Stimulated activated CD4-positive, alpha-beta T cell treated with anti-CD3 and anti-CD28 coated beads, Interleukin-2, amount 100 ng/mL, for 24 hours (primary cell): ENCODE measurements at regions not wholly inside any gene's neighbourhood (a gene's known extent, or its start where the extent isn't known, plus 50 kb on each side); places are given as distances from the start of the nearest gene placed in this dataset.

Experiments
- DNase-seq, 2 donors: peaks; one replicate each; pipeline ENCODE4 v3.0.0-alpha.2; 2020

DNA sequence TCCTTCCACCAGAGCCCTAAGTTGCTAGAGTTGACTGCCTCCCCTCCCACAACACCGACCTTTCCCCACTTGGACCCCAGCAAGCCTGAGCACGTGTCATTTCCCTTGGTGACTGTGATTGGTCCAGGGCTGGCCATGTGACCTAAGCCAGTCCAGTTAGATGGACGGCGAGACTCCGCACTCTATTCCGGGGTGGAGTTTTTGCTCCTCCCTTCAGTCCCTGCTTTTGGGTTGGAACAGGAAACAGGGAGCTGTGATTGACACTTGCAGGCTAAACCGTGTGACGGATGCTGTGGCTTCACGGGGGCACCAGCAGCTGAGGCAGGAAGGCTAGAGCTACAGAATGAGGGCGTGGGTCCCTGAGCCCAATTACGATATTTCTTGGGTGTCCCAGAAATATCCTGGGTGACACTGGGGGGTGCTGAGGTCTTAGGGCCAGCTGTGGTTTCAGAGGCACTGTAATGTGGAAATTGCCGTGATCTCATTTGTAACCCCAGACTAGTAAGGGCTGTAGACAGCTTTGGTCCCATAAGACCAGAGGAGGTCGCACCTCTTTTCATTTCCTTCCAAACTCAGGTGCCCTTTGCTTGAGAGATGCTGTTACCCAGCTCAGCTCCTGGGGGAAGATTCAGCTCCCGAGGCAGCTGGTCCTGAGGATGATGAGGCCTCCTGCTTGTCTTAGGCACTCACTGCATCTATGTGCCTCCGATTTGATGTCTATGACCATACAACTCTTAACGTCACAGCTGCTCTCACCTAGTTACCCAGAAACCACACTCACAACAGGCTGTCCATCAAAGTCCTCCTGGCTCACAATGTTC, 102.7 kb upstream of the NPTX2 start:
- no peak for DNase-seq

DNA sequence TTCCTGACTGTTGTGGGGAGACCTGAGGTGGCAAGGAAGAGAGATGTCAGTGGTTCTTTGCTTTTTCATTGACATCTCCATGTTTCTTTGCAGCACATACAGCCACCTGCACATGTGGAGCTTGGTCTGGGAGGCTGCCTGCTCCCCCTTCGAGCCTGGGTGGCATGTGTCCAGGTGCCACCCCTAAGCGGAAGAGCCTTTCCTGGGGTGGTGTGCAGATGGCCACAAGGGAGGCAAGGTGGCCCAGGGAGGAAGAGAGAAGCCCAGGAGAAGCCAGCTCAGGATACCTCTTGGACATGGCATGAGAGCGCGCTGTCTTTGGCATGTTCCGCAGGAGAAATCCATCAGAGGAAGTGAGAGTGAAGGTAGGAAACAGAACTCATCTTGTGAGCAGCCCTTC, 105.9 kb upstream of the NPTX2 start:
- no peak for DNase-seq

DNA sequence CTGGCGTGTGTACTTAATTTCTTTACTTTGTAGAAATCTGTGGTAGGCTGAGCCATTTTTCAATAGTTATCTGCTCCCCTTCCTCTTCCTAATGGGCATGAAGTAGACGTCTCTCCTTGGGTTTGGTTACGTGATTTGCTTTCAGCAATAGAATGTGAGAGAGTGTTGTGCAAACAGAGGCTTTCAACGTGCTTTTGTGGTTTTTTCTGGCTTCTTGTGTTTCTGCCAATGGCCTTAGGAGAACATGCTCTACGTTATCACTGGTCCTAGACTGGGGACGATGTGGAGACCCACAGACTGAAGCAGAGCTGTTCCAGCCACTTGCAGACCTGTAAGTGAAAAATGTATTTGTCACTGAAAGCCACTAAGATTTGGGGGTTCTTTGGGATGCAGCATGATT, 107.2 kb upstream of the NPTX2 start:
- no peak for DNase-seq

DNA sequence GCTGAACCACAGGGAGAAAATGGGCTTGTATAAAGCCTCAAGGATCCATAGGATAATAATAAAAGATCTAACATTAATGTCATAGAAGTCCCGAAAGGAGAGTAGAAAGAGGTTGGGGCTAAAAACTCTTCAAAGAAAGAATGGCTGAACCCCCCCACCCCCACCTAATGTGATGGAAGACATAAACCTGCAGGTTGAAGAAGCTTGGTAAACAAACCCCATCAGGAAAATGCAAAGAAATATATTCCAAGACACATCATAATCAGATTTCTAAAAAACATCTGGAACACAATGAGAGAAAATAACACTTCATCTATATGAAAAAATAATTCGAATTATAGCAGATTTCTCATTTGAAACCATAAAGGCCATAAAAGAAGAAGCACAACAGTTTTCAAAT, 105.6 kb upstream of the BAIAP2L1 start:
- DNase-seq: no peak

DNA sequence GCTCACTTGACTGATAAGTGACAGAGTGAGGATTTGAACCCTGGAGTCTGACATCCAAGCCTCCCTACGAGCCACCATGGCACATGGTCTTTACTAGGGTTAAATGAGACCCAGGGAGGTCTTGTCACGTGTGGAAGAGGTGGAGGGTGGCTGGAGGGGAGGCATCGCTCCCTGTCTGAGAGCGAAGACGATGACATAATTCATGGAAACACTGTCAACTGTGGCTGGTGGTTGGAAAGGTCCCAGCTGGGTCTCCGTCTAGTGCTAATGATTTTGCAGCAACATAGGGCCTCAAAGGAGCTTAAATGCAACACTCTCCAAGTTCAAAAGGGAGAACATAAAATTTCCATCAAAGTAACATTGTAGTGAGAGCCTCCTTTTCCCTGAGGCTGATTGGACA, 99.9 kb upstream of the BAIAP2L1 start:
- no peak for DNase-seq

- no peak for DNase-seq
These were observed 95.7 kb upstream of the BAIAP2L1 start for GRCh38 chr7:98496618-98497017.

- DNase-seq: no peak
These were observed 94.5 kb upstream of the BAIAP2L1 start for GRCh38 chr7:98495200-98495955.

DNA sequence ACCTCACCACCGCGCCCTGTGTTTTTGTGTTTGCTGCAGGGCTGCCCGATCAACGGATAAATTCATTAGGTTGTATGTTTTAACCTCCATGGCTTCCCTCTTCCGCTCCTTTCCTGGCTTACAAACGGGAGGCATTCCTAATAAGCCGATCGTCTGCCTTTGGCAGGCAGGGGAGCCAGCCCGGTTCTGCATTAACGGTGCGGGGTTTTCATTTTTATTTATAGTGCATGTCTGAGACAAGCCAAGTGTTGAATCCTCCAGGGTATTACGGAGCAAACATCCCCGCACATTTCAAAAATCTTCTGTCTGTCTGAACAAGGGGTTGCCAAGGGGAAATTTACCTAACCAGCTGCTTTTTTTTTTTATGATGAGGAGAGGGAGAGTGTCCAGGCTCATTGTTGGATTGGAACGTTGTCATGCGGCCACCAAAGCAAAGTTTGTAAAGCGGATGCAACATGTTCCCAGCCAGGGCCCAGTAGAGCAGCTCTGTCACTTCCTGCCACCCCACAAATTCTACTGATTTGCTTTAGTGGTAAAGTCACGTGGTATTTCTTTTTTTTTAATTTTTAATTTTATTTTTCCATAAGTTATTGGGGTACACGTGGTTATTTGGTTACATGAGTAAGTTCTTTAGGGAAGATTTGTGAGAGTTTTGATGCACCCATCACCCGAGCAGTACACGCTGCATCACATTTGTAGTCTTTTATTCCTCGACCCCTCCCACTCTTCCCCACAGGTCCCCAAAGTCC, 92.3 kb upstream of the BAIAP2L1 start:
- DNase-seq: no peak

DNA sequence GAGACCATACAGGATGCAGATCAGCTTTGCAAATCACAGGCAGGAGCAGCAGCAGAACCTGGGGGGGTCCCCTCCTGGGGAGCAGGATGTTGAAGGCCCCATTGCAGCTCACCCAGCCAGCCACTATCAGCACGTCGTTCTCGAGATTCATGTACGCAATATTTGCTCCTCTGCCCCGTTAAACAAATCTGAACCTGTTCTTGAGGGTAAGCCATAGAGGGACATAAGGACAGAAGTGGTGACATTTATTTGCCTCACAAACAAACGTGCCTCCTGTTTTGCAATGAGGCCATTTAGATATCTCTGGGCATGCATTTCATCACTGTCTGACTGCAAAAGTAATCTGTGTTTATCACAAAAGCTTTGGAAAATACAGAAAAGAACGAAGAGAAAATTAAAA, 87.3 kb upstream of the BAIAP2L1 start:
- no peak for DNase-seq

DNA sequence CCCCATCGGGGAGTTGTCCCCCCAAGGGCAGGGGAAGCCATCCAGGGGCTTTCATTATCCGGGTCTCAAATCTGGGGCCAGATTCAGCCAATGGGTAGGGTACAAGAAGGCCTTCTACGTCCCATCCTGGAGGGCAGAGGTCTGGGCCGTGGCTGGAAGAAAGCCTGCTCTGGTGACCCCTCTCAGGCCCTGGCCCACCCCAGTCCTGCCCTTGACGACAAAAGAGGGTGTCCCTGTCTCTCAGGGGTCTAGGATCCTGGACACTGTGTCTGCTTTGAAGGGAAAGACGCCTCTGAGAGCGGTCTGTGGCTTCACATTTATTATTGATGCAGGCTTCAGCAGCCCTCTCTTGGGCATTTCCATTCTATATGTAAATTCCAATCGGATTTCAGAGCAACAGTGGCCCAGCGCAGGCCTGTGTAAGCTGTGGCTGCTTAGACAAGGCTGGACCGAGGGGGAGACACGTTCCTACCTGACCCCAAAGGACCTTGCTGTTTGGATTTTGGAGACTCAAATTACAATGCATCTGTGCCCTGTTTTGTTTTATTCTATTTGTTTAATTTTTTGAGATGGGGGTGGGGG, 83.2 kb upstream of the BAIAP2L1 start:
- DNase-seq: no peak

- no peak for DNase-seq
These were observed 82.5 kb upstream of the BAIAP2L1 start for GRCh38 chr7:98483276-98483963.

GRCh38 chr7:98479318-98479717, 78.4 kb upstream of the BAIAP2L1 start:
- DNase-seq: no peak

- no peak for DNase-seq
These were observed 74.5 kb upstream of the BAIAP2L1 start for GRCh38 chr7:98475352-98475751.

- no peak for DNase-seq
These were observed 73.7 kb upstream of the BAIAP2L1 start for GRCh38 chr7:98474558-98474957.

DNA sequence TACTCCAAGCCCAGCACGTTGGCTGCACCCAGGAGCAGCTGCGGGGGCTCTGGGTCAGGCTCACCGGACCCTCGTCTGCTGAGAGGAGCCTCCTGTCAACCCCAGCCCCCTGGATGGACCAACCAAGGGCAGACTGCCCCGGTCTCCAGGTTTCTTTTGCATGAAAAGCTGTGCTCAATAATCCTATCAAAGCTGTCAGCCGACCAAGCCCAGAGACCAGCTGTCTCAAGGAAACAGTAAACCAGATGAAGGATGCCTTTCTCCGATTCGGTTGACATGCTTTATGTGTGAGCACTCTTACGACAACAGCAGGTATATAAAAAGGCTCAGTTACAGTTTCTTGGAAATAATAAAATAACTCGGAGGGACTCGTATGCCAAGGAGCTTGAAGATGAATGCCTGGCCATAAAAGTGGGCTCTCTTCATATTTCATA, 71.6 kb upstream of the BAIAP2L1 start:
- DNase-seq: no peak

- DNase-seq: peak; percentile 18 to 54
These were observed 69.8 kb upstream of the BAIAP2L1 start for GRCh38 chr7:98470485-98471240.

DNA sequence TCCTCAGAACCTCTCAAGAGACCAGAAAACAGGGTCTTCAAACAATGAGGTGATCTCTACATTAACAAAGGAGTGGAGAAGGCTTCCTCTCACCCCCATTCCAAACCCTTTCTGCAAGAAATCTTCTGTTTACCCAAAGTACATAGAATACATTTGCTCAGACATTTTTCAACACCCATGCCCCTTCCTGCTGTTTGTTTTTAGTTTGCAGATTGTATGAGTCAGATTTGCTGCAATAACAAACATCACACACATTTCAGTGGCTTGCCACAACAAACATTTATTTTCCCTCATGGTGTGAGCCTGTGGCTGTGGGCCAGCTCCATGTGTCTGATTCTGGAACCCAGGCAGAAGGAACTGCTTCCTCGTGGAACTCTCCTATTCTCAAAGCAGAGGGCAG, 68.2 kb upstream of the BAIAP2L1 start:
- DNase-seq: no peak

GRCh38 chr7:98467570-98468312, 66.9 kb upstream of the BAIAP2L1 start:
- DNase-seq: no peak

DNA sequence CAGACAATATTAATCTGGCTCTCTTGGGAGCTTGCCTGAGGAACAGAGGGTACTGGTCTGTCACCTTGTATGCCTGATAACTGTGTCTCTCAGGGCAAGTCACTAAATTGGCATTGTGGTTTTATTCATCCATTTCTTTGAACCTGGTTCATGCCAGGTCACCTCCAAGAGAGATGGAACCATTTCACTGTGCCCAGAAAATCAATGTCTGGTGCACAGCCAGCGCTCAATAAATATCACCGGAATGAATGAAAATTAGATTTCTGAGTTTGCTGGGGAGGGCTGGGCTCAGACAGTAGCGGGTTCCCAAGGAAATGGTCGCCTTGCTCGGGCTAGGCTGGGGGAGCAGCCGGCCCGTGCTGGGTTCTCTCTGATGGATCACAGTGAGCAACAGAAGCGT, 64.1 kb upstream of the BAIAP2L1 start:
- no peak for DNase-seq

DNA sequence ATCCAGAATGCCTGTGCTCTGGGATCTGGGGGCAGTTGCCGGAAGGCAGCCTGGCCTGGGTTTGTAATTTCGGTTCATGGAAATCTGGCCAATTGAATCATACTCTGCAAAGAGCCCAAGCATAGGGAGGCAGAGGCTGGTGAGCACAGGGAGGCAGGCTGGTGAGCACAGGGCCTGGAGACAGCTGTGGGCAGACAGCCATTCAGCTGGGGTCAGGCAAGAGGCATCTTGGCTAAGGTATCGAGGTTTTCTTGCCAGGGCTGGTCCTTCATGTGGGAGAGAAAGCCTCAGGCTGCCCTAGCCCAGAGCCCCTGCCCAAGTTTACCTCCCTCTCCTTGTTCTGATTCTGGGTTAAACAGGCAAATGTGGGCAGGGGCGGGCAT, 63.7 kb upstream of the BAIAP2L1 start:
- DNase-seq: no peak
